Activated naive CD8-positive, alpha-beta T cell (primary cell): ENCODE measurements at regions not wholly inside any gene's neighbourhood (a gene's known extent, or its start where the extent isn't known, plus 50 kb on each side); places are given as distances from the start of the nearest gene placed in this dataset.

Experiments used
- H3K27ac Mint-ChIP-seq: one replicate; pipeline ENCODE4 v1.8.0; 2021; ENCODE audit warnings: mixed read lengths
- H3K27me3 Mint-ChIP-seq: one replicate; pipeline ENCODE4 v1.8.0; 2021; ENCODE audit warnings: mixed read lengths
- H3K36me3 Mint-ChIP-seq: one replicate; pipeline ENCODE4 v1.8.0; 2021; ENCODE audit warnings: mixed read lengths
- H3K4me1 Mint-ChIP-seq: one replicate; pipeline ENCODE4 v1.8.0; 2021; ENCODE audit warnings: low read depth, mixed read lengths
- H3K4me3 Mint-ChIP-seq: one replicate; pipeline ENCODE4 v1.8.0; 2021; ENCODE audit warnings: mild to moderate bottlenecking, mixed read lengths
- H3K9me3 Mint-ChIP-seq: one replicate; pipeline ENCODE4 v1.8.0; 2021; ENCODE audit warnings: low read depth, mixed read lengths

DNA sequence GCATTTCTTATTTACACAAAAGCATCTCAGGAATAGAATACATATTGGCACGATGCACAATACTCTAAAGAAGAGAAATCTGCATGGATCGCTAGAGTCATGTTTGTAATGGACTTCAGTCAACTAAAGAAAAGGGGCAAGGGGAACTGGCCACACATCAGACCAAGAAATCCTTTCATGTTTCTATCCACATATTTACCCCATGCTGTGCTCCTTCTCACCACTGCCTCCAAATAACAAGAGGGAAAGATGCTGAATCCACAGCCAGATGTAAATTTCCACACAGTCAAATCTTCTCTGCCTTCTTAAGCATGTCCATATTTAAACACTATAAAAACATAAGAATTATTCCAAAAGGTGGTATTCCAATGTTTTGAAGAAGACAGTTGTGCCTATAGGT lies 67.6 kb downstream of the COX18 start:
- Mint-ChIP-seq H3K4me1 (no peaks in the 10 kb centered on the region), H3K27ac (no peak overlapping the region), H3K4me3 (no peak overlapping the region), H3K36me3 (no peaks in the 10 kb centered on the region), H3K9me3 (no peaks in the 10 kb centered on the region), H3K27me3 (peaks cover 9% of the 10 kb centered on the region)

DNA sequence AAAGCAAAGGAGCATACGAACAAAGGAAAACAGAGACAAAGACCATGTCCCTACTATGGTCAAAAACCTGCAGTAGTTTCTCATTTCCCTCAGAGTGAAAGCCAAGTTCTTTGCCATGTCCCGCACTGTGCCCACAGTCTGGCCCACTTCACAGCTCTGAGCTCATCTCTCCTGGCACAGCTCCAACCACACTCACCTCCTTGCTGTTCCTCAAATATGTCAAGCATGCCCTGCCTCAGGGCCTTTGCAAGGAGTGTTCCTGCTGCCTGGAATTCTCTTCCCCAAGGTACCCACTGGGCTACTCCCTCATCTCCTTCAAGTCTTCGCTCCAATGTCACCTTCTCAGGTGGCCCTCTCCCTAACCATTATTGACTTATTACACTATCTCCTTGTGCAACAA lies 72.1 kb downstream of the COX18 start:
- peaks cover 2% of the 10 kb centered on the region for H3K27me3 Mint-ChIP-seq
- no peak overlapping the region for H3K27ac Mint-ChIP-seq
- H3K36me3 Mint-ChIP-seq = no peaks in the 10 kb centered on the region
- no peak overlapping the region for H3K4me3 Mint-ChIP-seq
- H3K9me3 Mint-ChIP-seq = no peaks in the 10 kb centered on the region
- H3K4me1 Mint-ChIP-seq = no peaks in the 10 kb centered on the region

DNA sequence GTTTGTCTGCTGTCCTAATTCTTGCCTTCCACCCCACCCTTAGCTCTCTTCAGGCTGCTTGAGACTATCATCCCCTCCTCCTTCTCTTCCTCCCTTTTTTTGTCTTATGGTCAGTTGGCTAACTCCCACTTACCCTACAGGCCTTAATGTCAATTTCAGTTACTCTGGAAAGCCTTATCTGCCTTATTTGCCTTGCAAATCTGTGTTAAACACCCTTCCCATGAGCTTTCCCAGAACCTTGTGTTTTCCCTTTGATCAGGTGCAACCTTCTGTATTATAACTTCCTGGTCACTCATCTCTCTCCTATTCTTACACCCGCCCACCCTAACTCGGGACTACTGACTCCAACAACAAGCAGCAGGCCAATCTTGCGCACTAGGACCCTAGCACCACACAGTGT lies 74.8 kb downstream of the COX18 start:
- Mint-ChIP-seq H3K9me3 (no peaks in the 10 kb centered on the region), H3K4me3 (no peak overlapping the region), H3K27ac (no peak overlapping the region), H3K36me3 (no peaks in the 10 kb centered on the region), H3K27me3 (peaks cover 3% of the 10 kb centered on the region), H3K4me1 (no peaks in the 10 kb centered on the region)

- Mint-ChIP-seq H3K27me3 (peaks cover 3% of the 10 kb centered on the region), H3K4me1 (no peaks in the 10 kb centered on the region), H3K27ac (no peak overlapping the region), H3K4me3 (no peak overlapping the region), H3K36me3 (no peaks in the 10 kb centered on the region), H3K9me3 (no peaks in the 10 kb centered on the region)
These were observed 75.6 kb downstream of the COX18 start for GRCh38 chr4:72993876-72994275.

GRCh38 chr4:72991873-72992272 lies 77.6 kb downstream of the COX18 start:
- Mint-ChIP-seq H3K36me3 (no peaks in the 10 kb centered on the region), H3K27me3 (peaks cover 3% of the 10 kb centered on the region), H3K4me1 (no peaks in the 10 kb centered on the region), H3K4me3 (no peak overlapping the region), H3K9me3 (no peaks in the 10 kb centered on the region), H3K27ac (no peak overlapping the region)

DNA sequence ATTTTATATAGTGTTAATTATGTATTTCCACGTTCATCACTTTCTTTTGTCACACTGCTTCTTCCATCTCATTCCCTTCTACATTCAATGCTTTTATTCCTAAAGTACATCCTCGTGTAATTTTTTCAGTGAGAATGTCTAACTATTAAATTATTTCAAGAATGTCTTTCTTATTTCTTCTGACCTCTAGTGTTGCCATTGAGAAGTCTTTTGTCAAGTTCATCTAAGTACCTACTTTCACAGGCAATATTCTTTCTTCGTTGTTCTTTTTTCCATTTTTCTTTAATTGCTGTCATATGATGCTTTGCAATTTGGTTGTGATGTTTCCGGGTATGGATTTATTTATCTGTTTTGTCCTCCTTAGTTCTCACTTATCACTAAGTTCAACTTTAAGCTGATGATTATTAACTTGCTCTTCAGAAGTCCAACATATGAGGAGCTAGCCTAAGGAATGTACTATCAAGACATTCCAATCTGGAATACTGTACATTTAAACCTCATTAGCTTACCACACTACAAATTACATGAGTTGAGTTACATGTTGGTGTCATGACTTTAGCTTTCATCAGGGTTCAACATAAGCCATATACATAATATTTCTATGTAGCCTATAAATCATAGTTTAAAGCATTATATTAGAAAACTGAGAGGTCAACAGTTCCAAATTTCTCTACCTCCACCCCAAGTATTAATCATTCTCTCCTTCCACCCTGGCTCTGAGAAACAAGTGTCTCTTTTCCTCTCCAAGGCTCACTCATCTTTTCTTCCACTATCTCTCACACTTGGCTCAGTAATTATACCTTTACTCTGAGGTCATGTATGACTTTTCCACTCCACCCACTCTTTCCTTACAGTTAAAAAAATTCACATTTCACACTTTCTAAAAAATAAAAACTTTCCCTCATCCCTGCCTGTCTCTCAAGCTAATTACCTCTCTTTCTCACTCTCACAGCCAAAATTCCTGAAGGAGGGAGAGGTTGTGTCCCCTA lies 81.5 kb downstream of the COX18 start:
- H3K4me3 Mint-ChIP-seq = no peak overlapping the region
- H3K27me3 Mint-ChIP-seq = peaks cover 2% of the 10 kb centered on the region
- H3K27ac Mint-ChIP-seq = no peak overlapping the region
- peaks cover 2% of the 10 kb centered on the region for H3K4me1 Mint-ChIP-seq
- H3K9me3 Mint-ChIP-seq = no peaks in the 10 kb centered on the region
- no peaks in the 10 kb centered on the region for H3K36me3 Mint-ChIP-seq

- Mint-ChIP-seq H3K4me1 (peaks cover 2% of the 10 kb centered on the region), H3K4me3 (no peak overlapping the region), H3K27me3 (peaks cover 4% of the 10 kb centered on the region), H3K9me3 (no peaks in the 10 kb centered on the region), H3K36me3 (no peaks in the 10 kb centered on the region), H3K27ac (no peak overlapping the region)
These were observed 85.2 kb downstream of the COX18 start for GRCh38 chr4:72984351-72984750.

- peaks cover 4% of the 10 kb centered on the region for H3K27me3 Mint-ChIP-seq
- no peaks in the 10 kb centered on the region for H3K9me3 Mint-ChIP-seq
- peaks cover 2% of the 10 kb centered on the region for H3K4me1 Mint-ChIP-seq
- H3K4me3 Mint-ChIP-seq = no peak overlapping the region
- no peaks in the 10 kb centered on the region for H3K36me3 Mint-ChIP-seq
- H3K27ac Mint-ChIP-seq = no peak overlapping the region
These were observed 85.8 kb downstream of the COX18 start for GRCh38 chr4:72983709-72984108.

DNA sequence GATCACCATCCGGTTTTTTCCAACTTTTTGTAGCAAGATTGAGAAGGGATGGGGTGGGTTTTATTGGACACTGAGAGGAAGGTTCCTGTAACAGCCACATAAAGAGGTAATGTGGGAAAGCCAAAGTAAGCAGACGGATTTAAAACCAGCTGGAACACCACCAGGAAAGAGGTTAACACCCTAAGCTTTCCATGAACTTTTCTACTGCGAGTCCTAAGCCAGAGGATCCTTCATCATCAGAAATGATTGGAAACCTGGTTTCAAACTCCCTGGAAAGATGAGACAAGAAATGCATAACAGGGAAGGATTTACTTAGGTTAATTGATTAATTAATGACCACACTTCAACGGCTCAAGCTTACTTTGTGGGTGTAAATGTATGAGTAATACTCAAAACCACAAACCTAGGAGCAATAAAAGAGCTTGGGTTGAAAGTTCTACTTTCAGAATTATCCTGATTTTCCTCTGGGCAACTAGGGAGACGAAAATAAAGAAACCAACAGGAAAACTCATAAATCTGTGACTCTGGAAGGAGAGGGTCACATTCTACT lies 91.5 kb downstream of the COX18 start:
- Mint-ChIP-seq H3K36me3 (peaks cover 4% of the 10 kb centered on the region), H3K27ac (no peak overlapping the region), H3K4me1 (peaks cover 1% of the 10 kb centered on the region), H3K27me3 (peaks cover 6% of the 10 kb centered on the region), H3K4me3 (no peak overlapping the region), H3K9me3 (no peaks in the 10 kb centered on the region)

- H3K27ac Mint-ChIP-seq = no peak overlapping the region
- H3K9me3 Mint-ChIP-seq = no peaks in the 10 kb centered on the region
- no peak overlapping the region for H3K4me3 Mint-ChIP-seq
- H3K36me3 Mint-ChIP-seq = peaks cover 4% of the 10 kb centered on the region
- H3K27me3 Mint-ChIP-seq = peaks cover 12% of the 10 kb centered on the region
- H3K4me1 Mint-ChIP-seq = peaks cover 1% of the 10 kb centered on the region
These were observed 94.1 kb downstream of the COX18 start for GRCh38 chr4:72975488-72975784.

DNA sequence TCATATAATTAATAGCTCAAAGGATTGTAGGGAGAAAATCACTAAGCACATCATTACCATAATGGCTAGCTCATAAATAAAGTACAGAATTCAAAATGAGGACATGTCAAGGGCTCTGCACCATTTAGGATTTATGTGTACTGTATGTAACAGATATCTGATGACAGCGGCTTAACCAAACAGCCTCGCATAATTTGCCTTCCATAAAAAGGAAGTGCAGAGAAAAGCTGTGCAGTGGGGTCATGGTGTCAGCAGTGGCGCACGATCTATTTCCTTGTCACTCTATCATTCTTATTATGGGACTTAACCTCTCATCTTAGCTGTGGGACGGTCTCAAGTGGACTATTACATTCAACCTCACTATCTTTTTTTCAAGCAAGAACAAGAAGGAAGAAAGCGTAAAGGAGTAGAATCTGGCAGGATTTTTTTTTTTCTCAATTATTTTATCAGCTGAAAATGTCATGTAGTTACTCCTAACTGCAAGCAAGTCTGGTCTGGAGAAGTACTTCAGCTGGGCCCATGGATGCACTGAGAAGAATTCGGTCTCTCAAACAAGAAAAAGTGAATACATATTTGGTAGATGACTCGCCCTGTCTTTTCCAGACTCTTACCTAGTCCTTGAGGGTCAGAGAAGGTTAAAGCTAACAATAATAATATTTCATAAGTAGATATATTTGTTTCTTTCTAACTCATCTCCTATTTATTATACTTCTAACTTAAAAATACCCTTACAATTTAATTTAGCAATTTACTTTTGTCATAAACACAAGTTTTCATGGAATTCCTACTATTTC lies 94.6 kb downstream of the COX18 start:
- H3K4me1 Mint-ChIP-seq = peaks cover 1% of the 10 kb centered on the region
- no peak overlapping the region for H3K4me3 Mint-ChIP-seq
- no peak overlapping the region for H3K27ac Mint-ChIP-seq
- peaks cover 9% of the 10 kb centered on the region for H3K27me3 Mint-ChIP-seq
- H3K36me3 Mint-ChIP-seq = peaks cover 4% of the 10 kb centered on the region
- no peaks in the 10 kb centered on the region for H3K9me3 Mint-ChIP-seq

DNA sequence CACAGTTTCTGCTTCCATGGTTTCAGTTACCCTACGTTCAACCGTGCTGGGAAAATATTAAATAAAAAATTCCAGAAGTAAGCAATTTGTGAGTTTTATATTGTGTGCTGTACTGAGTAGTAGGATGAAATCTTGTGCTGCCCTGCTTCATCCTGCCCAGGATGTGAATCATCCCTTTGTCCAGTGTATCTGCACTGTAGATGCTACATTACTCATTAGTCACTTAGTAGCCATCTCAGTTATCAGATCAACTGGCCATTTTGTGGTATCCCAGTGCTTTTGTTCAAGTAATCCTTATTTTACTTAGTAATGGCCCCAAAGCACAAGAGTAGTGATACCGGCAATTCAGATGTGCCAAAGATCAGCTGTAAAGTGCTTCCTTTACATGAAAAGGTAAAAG lies 97.9 kb downstream of the COX18 start:
- Mint-ChIP-seq H3K27ac (no peak overlapping the region), H3K36me3 (no peaks in the 10 kb centered on the region), H3K27me3 (peaks cover 6% of the 10 kb centered on the region), H3K4me3 (no peak overlapping the region), H3K9me3 (no peaks in the 10 kb centered on the region), H3K4me1 (peaks cover 1% of the 10 kb centered on the region)

GRCh38 chr4:72970756-72971155 lies 98.8 kb downstream of the COX18 start:
- H3K4me3 Mint-ChIP-seq = no peak overlapping the region
- no peaks in the 10 kb centered on the region for H3K9me3 Mint-ChIP-seq
- peaks cover 6% of the 10 kb centered on the region for H3K27me3 Mint-ChIP-seq
- H3K4me1 Mint-ChIP-seq = peaks cover 1% of the 10 kb centered on the region
- H3K27ac Mint-ChIP-seq = no peak overlapping the region
- H3K36me3 Mint-ChIP-seq = no peaks in the 10 kb centered on the region

- no peaks in the 10 kb centered on the region for H3K36me3 Mint-ChIP-seq
- H3K9me3 Mint-ChIP-seq = no peaks in the 10 kb centered on the region
- H3K27me3 Mint-ChIP-seq = peaks cover 6% of the 10 kb centered on the region
- H3K27ac Mint-ChIP-seq = no peak overlapping the region
- H3K4me1 Mint-ChIP-seq = peaks cover 1% of the 10 kb centered on the region
- no peak overlapping the region for H3K4me3 Mint-ChIP-seq
These were observed 99.5 kb downstream of the COX18 start for GRCh38 chr4:72969976-72970375.

DNA sequence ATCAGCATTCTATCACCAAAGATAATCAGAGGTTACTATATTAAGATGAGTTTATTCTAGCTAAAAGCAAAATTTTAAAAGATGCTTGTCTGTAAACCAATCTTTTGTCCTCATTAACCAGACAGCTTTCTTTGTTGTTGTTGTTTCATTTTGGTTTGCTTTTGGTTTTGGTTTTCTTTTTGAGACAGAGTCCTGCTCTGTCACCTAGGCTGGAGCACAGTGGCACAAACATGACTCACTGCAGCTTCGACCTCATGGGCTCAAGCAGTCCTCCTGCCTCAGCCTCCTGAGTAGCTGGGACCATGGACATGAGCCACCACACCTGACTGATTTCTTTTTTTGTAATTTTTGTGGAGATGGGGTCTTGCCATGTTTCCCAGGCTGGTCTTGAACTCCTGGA lies 102.9 kb downstream of the COX18 start:
- Mint-ChIP-seq H3K4me1 (no peaks in the 10 kb centered on the region), H3K36me3 (peaks cover 3% of the 10 kb centered on the region), H3K9me3 (peaks cover 14% of the 10 kb centered on the region), H3K27ac (no peak overlapping the region), H3K4me3 (no peak overlapping the region), H3K27me3 (peaks cover 7% of the 10 kb centered on the region)
